KMS-11 (cell line): ENCODE measurements at regions not wholly inside any gene's neighbourhood (a gene's known extent, or its start where the extent isn't known, plus 50 kb on each side); places are given as distances from the start of the nearest gene placed in this dataset.
"Not testable (repeated sequence)": the region's sequence is repeated elsewhere in the genome, so short reads cannot be mapped to it uniquely, and the experiment has no call there.

Source experiments
- H2AFZ ChIP-seq: fragments of 200-600 bp; sonication (generic); 2 replicates; pipeline ENCODE4 v1.6.1; 2016; ENCODE audit warnings: antibody characterized with exemption, mixed run types, low read depth
- H3K27ac ChIP-seq: fragments of 200-600 bp; sonication (generic); 2 replicates; pipeline ENCODE4 v1.6.1; 2016; ENCODE audit warnings: mild to moderate bottlenecking, mixed run types
- H3K27me3 ChIP-seq: fragments of 200-600 bp; sonication (generic); 2 replicates; pipeline ENCODE4 v1.6.1; 2017; ENCODE audit warnings: mild to moderate bottlenecking, low read depth, mixed run types, moderate library complexity; ENCODE audit not compliant: insufficient read depth
- H3K36me3 ChIP-seq: fragments of 200-600 bp; sonication (generic); 2 replicates; pipeline ENCODE4 v1.6.1; 2017; ENCODE audit warnings: mild to moderate bottlenecking, mixed run types; ENCODE audit not compliant: insufficient read depth
- H3K4me1 ChIP-seq: fragments of 200-600 bp; sonication (generic); 2 replicates; pipeline ENCODE4 v1.6.1; 2016; ENCODE audit warnings: mild to moderate bottlenecking, low read depth, mixed run types; ENCODE audit not compliant: poor library complexity, severe bottlenecking
- H3K4me2 ChIP-seq: fragments of 200-600 bp; sonication (generic); 2 replicates; pipeline ENCODE4 v1.7.0; 2016; ENCODE audit warnings: mild to moderate bottlenecking, mixed run types
- H3K4me3 ChIP-seq: fragments of 200-600 bp; sonication (generic); IDR thresholded peaks from 2 replicates; pipeline ENCODE4 v1.6.1; 2017; ENCODE audit warnings: low read depth, low read length, mixed read lengths; ENCODE audit not compliant: insufficient read depth
- H3K79me2 ChIP-seq: fragments of 200-600 bp; sonication (generic); 2 replicates; pipeline ENCODE4 v1.6.1; 2016; ENCODE audit warnings: low read depth, mixed run types; ENCODE audit not compliant: insufficient read depth
- H3K9ac ChIP-seq: fragments of 200-600 bp; sonication (generic); 2 replicates; pipeline ENCODE4 v1.6.1; 2016; ENCODE audit warnings: mild to moderate bottlenecking, mixed run types
- H4K20me1 ChIP-seq: fragments of 200-600 bp; sonication (generic); 2 replicates; pipeline ENCODE4 v1.6.1; 2016; ENCODE audit warnings: mild to moderate bottlenecking, mixed run types; ENCODE audit not compliant: insufficient read depth
- TF ChIP-seq, protein P1 (sequence below): fragments of 200-600 bp; sonication (generic); conservative IDR thresholded peaks from 2 replicates; pipeline ENCODE4 v1.6.1; 2017; ENCODE audit warnings: low read depth, mild to moderate bottlenecking, antibody characterized with exemption, low read length, moderate library complexity, mixed read lengths

DNA sequence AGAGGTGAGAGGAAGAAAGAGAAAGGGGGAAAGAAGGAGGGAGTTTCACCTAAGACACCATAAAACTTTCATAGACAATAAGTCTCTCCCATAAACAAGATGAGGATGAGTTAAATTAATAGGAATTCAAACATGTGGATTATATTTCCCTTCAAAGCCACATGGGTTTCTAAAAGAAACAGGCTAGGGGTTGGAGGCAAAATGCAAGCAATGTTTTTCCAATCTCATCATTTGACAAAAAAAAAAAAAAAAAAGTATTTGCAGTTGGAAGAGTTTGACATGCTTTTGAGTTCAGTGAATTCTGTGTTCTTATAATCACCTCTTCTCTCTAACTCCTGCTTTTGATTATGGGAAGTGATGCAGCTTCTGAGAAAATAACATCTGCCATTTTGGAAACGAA is 186.1 kb upstream of the ADRA1D start:
- Histone ChIP-seq H2AFZ (no peak overlapping the region), H3K4me1 (no peaks in the 10 kb centered on the region), H3K27me3 (no peaks in the 10 kb centered on the region), H3K4me2 (no peak overlapping the region), H3K4me3 (no peak overlapping the region), H3K36me3 (no peaks in the 10 kb centered on the region), H3K9ac (no peak overlapping the region), H4K20me1 (no peaks in the 10 kb centered on the region), H3K79me2 (no peaks in the 10 kb centered on the region), H3K27ac (no peak overlapping the region)
- TF ChIP-seq, protein P1, sequence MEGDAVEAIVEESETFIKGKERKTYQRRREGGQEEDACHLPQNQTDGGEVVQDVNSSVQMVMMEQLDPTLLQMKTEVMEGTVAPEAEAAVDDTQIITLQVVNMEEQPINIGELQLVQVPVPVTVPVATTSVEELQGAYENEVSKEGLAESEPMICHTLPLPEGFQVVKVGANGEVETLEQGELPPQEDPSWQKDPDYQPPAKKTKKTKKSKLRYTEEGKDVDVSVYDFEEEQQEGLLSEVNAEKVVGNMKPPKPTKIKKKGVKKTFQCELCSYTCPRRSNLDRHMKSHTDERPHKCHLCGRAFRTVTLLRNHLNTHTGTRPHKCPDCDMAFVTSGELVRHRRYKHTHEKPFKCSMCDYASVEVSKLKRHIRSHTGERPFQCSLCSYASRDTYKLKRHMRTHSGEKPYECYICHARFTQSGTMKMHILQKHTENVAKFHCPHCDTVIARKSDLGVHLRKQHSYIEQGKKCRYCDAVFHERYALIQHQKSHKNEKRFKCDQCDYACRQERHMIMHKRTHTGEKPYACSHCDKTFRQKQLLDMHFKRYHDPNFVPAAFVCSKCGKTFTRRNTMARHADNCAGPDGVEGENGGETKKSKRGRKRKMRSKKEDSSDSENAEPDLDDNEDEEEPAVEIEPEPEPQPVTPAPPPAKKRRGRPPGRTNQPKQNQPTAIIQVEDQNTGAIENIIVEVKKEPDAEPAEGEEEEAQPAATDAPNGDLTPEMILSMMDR: no peak

DNA sequence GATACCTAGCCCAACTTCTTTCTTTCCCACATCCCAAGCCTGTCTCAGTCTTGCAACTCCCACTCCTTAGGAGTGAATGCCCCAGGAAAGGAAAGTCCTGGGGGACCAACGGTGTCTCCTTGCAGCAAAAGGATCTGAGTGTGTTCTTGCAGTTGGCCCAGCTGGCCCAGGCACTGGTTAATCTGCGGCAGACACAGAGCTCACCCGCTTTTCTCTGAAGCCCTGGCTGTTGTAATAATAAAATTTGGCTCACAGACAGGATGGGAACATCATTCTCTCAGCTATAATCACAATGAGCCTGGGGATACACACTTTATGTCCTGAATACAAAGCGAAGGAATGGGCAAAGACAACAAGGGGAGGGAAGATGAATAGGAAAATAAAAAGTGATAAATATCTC is 185.6 kb upstream of the ADRA1D start:
- H3K4me1 ChIP-seq: no peaks in the 10 kb centered on the region
- no peaks in the 10 kb centered on the region for H3K36me3 ChIP-seq
- no peak overlapping the region for H3K4me3 ChIP-seq
- no peaks in the 10 kb centered on the region for H3K79me2 ChIP-seq
- no peak overlapping the region for H3K27ac ChIP-seq
- no peak overlapping the region for H2AFZ ChIP-seq
- H3K4me2 ChIP-seq: no peak overlapping the region
- no peaks in the 10 kb centered on the region for H3K27me3 ChIP-seq
- H4K20me1 ChIP-seq: no peaks in the 10 kb centered on the region
- no peak overlapping the region for H3K9ac ChIP-seq
- TF ChIP-seq, protein P1: no peak

DNA sequence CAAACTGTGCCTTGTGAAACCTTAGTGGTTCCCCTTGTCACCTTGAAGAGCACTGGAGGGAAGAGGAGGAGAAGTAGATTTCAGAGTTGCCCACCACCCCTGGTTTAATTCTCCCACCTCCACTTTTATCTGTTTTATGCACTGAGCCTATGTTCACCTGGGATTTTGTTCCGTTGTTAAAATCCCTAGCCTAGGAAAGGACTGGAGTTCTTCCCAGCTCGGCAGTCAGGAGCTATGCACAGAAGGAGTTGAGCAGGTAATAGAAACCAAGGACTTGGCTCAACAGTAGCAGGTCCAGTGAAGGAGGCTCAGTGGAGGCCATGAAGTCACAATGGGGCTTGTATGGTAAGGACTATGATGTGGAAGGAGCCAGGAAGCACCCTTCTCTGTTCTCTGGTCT is 182.4 kb upstream of the ADRA1D start:
- Histone ChIP-seq H3K79me2 (no peaks in the 10 kb centered on the region), H3K36me3 (no peaks in the 10 kb centered on the region), H4K20me1 (no peaks in the 10 kb centered on the region), H3K4me1 (no peaks in the 10 kb centered on the region), H3K4me2 (no peak overlapping the region), H3K27me3 (no peaks in the 10 kb centered on the region), H3K27ac (no peak overlapping the region), H3K9ac (no peak overlapping the region), H2AFZ (no peak overlapping the region), H3K4me3 (no peak overlapping the region)
- TF ChIP-seq, protein P1: no peak

DNA sequence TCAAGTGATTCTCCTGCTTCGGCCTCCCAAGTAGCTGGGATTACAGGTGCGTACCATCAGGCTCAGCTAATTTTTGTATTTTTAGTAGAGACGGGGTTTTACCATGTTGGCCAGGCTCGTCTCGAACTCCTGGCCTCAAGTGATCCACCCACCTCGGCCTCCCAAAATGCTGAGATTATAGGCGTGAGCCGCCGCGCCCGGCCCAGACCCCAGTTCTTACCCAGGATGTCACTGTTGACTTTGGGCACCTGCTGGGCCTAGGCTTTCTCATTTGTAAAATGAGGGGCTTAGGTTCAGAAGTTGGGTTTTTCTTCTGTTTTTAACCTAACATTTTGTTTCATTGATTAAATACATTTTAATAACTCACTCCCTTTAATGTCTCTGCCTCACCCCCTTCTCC is 181.7 kb upstream of the ADRA1D start:
- H3K27ac ChIP-seq, H3K79me2 ChIP-seq, H3K27me3 ChIP-seq, H3K4me2 ChIP-seq, H3K4me1 ChIP-seq, H3K9ac ChIP-seq, H3K4me3 ChIP-seq, H4K20me1 ChIP-seq, H3K36me3 ChIP-seq, H2AFZ ChIP-seq: not testable (repeated sequence)

DNA sequence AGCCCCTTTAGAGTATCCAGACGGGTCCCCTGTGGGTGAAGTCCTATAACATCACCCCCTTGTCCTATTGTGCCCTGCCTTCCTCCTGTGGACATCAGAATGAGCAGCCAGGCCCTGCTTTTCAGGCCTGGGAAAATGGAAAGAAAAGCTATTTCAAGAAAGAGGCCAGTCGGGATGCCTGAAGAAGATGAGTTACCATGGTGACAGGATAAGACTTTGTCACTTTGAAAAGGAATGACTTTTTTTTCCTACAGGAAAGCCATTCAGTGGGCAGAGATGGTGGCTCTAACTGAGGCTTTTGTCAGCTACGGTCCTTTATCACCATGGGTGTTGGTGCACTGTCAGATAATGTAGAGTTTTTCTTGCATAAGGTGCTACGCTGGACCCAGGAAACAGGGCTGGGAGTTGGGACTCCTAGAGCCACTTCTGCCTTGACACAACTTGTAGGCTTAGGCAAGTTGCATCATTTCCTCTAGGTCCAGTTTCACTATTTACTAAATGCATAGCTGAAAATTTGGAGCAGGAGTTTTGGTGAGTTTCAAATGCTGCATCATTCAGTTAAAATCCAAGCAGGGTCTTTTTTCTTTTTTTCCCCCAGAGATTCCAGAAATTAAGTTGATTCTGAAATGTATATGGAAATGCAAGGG is 179.0 kb upstream of the ADRA1D start:
- no peaks in the 10 kb centered on the region for H3K27me3 ChIP-seq
- H3K36me3 ChIP-seq: no peaks in the 10 kb centered on the region
- TF ChIP-seq, protein P1: no peak
- no peak overlapping the region for H3K27ac ChIP-seq
- no peak overlapping the region for H3K4me3 ChIP-seq
- no peak overlapping the region for H3K9ac ChIP-seq
- H2AFZ ChIP-seq: no peak overlapping the region
- no peaks in the 10 kb centered on the region for H3K79me2 ChIP-seq
- no peak overlapping the region for H3K4me2 ChIP-seq
- no peaks in the 10 kb centered on the region for H3K4me1 ChIP-seq
- H4K20me1 ChIP-seq: no peaks in the 10 kb centered on the region
